COLO829 (cell line): ENCODE measurements at regions not wholly inside any gene's neighbourhood (a gene's known extent, or its start where the extent isn't known, plus 50 kb on each side); places are given as distances from the start of the nearest gene placed in this dataset.
A peak's percentile ranks its signal among the peaks of the same experiment; 100 is the strongest.

Source experiments
- DNase-seq: peaks from one replicate; pipeline ENCODE4 v3.0.0; 2012; ENCODE audit warnings: low spot score

DNA sequence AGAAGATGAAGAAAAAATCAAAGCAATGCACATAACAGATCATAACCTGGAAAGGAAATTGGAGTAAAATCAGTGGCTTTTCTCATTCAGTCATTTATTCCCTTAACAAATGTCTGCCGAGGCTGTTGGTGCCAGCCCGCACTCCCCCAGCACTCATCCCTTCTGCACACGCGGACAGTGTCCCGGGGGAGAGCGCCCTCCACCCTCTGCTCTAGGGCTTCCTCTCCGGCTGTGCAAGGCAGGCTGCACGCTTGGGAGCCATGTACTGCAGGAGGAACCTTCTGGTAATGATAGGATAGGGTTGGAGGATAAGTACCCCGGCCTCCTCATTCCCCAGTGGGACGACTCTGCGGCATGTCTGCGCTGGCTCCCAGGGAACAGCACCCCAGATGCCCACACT lies 134.5 kb downstream of the PAX1 start:
- no peak for DNase-seq

GRCh38 chr20:21836346-21836745 lies 130.9 kb downstream of the PAX1 start:
- no peak for DNase-seq

GRCh38 chr20:21835042-21835441 lies 129.6 kb downstream of the PAX1 start:
- DNase-seq: no peak

- DNase-seq: no peak
Measured at GRCh38 chr20:21832442-21833385, 127.2 kb downstream of the PAX1 start.

DNA sequence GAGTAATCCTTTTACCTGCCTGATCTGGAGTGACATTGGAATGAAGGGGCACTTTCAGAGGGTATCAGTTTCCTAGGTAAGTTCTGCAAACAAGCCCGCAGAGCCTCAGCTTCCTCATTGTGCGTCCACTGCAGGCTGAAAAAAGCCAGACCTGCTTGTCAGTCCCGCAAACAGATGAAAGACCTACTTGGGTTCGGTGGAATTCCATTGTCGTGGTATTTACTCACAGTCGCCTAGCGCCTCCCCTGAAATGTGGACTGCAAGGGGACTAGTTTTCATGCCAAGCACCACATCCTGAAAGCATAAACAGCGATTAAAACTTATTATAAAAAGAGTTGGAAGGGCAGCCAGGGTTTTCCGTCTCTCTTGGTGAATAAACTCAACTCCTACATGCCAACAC lies 121.5 kb downstream of the PAX1 start:
- DNase-seq: no peak

DNA sequence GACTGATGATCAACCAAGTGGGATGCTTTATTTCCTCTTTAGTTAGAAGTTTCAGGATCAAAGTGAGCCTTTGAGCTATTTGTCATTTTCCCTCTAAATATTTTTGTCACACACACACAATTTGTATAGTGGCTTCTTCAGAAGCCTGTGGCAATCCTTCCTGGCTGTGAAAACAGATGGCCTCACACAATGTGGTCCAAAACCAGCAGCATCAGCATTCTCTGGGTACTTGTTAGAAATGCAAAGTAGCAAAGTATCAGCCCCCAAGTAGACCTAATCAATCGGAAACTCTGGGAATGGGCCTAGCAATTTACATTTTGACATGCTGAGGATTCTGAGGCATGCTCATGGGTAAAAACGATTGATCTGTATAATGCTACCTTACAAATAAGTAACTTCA lies 115.9 kb downstream of the PAX1 start:
- DNase-seq: no peak

DNA sequence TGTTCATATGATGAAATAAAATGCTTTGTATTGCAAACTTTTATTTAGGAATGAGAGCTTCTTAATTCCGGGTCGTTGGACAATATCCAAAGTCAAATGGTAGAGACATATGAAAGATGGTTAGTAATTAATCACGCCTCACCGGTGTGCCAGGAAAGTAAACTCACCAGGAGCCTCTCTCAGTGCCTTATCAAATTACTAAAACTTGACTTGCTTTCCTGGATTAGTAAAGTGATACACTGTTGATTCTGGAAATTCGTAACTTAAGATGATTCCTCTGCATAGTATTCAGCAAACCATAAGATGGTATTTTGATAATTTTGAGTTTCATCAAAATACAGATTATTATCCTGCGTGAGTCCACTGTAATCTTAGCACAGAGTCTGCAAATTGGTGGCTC lies 115.2 kb downstream of the PAX1 start:
- DNase-seq: no peak

- DNase-seq: no peak
Measured at GRCh38 chr20:21820045-21820444, 114.6 kb downstream of the PAX1 start.

DNA sequence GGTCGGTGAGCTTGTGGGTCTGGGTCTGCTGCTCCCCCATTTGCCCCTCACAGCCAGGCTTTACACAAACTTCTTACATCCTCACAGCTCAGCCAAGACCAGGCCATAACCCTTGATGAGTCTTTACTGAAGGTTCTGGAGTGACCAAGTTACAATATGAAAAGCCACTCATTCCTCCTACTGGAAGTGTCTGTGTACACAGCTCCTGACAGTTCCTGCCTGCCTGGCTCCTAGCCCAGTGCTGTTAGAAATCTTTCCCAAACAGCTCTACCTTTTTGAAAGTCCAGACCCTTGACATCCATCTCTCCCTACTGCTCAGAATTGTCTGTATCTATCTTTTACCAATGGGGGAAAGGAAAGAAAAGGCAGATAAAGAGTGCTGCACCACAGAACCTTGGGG lies 106.9 kb downstream of the PAX1 start:
- no peak for DNase-seq

GRCh38 chr20:21809961-21810523 lies 104.6 kb downstream of the PAX1 start:
- no peak for DNase-seq

DNA sequence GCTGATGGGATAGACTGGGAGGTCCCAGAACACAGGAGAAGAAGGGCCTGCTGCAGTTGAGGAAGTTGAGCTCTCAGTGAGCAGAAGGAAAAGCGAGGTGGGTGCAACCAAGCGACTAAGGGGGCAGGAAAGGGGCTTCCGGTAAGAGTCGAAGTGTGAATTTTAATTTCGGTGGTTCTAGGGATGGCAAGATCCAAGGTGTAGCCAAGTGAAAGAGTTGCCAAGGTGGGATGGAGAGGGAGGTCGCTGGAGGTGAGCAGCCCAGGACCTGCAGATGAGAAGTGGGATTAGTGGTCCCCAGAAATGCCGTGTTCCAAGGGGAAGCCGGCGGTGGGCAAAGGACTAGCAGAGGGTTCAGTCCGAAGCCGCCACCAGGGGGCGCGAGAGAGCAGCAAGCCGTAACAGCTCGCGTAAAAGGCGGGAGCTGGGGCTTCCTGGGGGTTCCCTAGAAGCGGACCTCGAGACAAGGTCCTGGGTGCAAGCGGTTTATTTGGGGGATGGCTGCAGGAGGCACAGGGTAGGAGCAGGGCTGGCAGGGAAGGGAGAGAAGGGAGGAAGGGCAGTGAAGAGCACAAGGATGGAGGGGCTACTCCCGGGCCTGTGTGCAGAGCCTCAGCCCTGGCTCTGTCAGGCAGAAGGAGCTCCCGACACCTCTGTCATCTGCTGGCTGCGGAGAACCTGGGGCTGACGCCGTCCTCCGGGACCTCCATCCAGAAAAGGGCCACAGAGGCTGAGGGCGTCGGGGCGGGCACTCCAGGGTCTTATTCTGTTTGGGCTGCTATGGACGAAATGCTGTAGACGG lies 103.6 kb downstream of the PAX1 start:
- peak; percentile 71 for DNase-seq

DNA sequence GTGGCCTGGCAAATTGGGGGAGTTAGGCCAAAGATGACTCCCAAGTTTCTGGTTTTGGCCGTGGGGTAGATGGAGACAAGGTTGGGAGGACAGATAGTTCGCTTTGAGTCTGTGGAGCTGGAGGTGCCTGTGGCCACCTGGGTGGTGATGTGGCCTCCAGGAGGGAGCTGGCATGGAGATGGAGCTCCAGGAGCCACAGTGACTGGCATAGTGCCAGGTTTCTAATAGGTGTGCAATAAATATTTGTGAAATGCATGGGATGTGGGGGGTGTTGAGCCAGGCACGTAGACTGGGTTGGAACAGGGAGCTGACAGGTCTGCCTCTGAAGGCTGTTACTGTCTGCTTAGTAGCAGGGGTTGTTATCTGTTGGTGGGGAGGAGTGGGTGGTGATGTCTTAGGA lies 102.7 kb downstream of the PAX1 start:
- no peak for DNase-seq

DNA sequence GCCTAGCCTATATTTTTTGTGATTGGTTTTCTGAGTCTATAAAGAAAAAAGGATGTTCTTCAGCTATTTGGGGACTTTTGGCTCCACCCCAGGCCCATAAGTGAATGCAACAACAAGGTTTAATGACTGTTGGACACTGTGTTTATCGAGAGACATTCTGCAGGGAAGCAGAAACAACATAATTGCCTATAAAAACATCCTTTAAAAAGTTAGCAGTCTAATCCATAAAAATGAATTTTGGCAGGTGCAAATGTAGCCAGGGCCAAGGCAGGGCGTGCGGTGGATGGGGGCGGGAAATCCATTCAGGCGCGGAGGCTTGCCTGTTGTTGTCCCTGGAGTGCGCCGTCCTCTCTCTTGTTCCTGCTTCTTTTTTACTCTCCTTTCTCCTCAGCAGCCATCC lies 99.3 kb downstream of the PAX1 start:
- DNase-seq: no peak

GRCh38 chr20:21801193-21801592 lies 95.7 kb downstream of the PAX1 start:
- no peak for DNase-seq

- no peak for DNase-seq
Measured at GRCh38 chr20:21798384-21798783, 92.9 kb downstream of the PAX1 start.

DNA sequence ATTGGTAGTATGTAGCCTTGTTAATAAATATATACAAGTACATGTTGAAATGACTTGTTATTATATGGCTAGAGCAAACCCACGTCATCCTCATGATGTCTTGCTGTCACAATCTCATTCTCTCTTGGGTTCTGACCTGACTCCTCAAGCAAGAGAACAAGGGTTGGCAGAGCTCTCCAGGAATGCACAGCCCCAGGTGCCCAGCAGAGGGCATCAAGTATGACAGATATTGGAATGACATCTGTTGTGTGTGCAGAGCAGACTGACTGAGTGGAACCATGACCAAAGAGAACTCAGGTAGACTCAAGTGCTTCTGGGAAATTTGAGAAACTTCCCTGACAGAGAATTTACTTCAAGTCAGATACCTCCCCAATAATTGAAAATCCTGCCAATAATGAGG lies 90.6 kb downstream of the PAX1 start:
- DNase-seq: no peak

DNA sequence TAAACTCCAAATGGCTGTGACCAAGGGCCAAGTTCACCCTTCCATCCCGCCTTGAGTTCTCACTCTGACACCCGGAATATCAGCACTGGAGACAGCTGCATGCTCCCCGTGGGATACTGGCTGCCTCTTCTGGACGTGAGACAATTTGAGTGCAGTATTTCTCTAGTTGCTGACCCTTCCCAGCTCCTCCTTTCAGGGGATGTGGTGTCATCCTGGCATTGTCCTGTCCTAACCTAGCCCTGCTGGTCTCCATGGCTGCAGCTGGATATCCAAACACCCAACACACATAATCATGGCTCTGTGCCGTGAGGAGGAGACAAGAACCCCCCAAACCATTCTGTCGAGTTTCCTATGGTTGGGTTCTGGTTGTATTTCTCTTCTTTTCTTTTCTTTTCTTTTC lies 82.6 kb downstream of the PAX1 start:
- no peak for DNase-seq

DNA sequence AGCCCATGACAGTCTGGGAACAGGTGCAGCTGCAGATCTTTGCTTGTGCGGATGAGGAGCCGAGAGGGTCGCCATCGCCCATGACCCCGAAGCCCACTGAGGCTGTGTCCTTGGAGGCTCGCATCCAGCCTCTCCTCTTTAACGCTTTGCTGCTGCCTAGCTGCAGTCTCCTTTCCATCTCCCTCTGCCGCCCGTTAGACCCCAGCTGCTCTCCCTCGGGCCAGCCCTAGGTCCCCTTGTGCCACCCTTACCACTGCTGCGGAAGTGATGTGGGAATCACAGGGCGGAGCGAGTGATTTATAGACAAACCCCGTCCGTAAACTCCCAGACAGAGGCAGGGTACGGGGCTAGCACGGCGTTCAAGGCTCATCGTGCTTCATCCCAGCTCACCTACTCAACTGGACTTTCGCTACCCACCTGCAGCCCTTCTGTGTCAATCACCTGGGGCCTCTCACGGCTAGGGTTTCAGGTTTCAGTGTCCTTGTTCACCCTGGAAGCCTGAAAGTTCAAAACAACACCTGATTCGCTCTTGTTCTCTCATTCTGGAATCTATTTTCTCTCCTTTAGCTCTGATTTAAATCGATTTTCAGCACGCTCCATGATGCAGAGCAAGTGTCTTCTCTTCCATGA lies 76.1 kb downstream of the PAX1 start:
- no peak for DNase-seq

DNA sequence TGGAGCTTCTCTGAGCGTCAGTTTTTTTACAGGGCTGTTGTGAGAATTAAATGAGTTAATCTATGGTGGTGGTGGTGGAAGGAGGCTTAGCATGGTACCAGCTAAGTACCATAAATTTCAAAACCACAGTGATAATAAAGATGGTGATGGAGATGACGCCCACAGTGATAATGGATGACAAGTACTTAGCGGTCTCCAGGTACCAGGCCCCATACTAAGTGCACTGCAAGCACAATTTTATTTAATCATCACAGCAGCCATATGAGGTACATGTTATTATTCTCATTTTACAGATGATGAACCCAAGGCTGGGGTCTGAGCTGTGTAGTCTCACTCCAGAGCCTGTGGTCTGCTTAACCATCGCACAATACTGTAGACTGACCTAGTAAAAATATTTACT lies 75.1 kb downstream of the PAX1 start:
- DNase-seq: no peak
